ENCODE measurements at regions not wholly inside any gene's neighbourhood (a gene's known extent, or its start where the extent isn't known, plus 50 kb on each side); places are given as distances from the start of the nearest gene placed in this dataset.

GRCh38 chr1:105865546-105865945 lies 1190.9 kb upstream of the PRMT6 start:
- TF ChIP-seq CTCF (IDR thresholded peaks at IDR 0.05; ENCODE audit: insufficient read depth, low read depth, low read length, missing control alignments) = no peak
- no peak overlapping the region for H3K4me3 ChIP-seq (ENCODE audit: low read depth, low read length)
- DNase-seq (ENCODE audit: low read depth) = no peak

GRCh38 chr1:105872817-105873216 lies 1183.7 kb upstream of the PRMT6 start:
- no peak for TF ChIP-seq CTCF (IDR thresholded peaks at IDR 0.05; ENCODE audit: insufficient read depth, low read depth, low read length, missing control alignments)
- no peak overlapping the region for H3K4me3 ChIP-seq (ENCODE audit: low read depth, low read length)
- no peak for DNase-seq (ENCODE audit: low read depth)

- DNase-seq (ENCODE audit: low read depth) = no peak
- no peak overlapping the region for H3K4me3 ChIP-seq (ENCODE audit: low read depth, low read length)
- TF ChIP-seq CTCF (IDR thresholded peaks at IDR 0.05; ENCODE audit: insufficient read depth, low read depth, low read length, missing control alignments) = no peak
Observed at GRCh38 chr1:105874621-105875020, 1181.9 kb upstream of the PRMT6 start.

GRCh38 chr1:105886309-105886708 lies 1170.2 kb upstream of the PRMT6 start:
- H3K4me3 ChIP-seq (ENCODE audit: low read depth, low read length) = no peak overlapping the region
- no peak for TF ChIP-seq CTCF (IDR thresholded peaks at IDR 0.05; ENCODE audit: insufficient read depth, low read depth, low read length, missing control alignments)

GRCh38 chr1:105891308-105891707 lies 1165.2 kb upstream of the PRMT6 start:
- no peak for DNase-seq (ENCODE audit: low read depth)
- TF ChIP-seq CTCF (IDR thresholded peaks at IDR 0.05; ENCODE audit: insufficient read depth, low read depth, low read length, missing control alignments) = no peak
- H3K4me3 ChIP-seq (ENCODE audit: low read depth, low read length) = no peak overlapping the region

More at GRCh38 chr1:105886309-105886708, 1170.2 kb upstream of the PRMT6 start:
- DNase-seq (ENCODE audit: low read depth) = no peak

- H3K4me3 ChIP-seq (ENCODE audit: low read depth, low read length) = no peak overlapping the region
- no peak for TF ChIP-seq CTCF (IDR thresholded peaks at IDR 0.05; ENCODE audit: insufficient read depth, low read depth, low read length, missing control alignments)
Observed at GRCh38 chr1:105894006-105894405, 1162.5 kb upstream of the PRMT6 start.

GRCh38 chr1:105909811-105910210 lies 1146.7 kb upstream of the PRMT6 start:
- DNase-seq (ENCODE audit: low read depth) = no peak
- no peak overlapping the region for H3K4me3 ChIP-seq (ENCODE audit: low read depth, low read length)
- TF ChIP-seq CTCF (IDR thresholded peaks at IDR 0.05; ENCODE audit: insufficient read depth, low read depth, low read length, missing control alignments) = no peak

More at GRCh38 chr1:105894006-105894405, 1162.5 kb upstream of the PRMT6 start:
- DNase-seq (ENCODE audit: low read depth) = no peak

All from GM12865 (cell line).